ENCODE measurements at regions not wholly inside any gene's neighbourhood (a gene's known extent, or its start where the extent isn't known, plus 50 kb on each side); places are given as distances from the start of the nearest gene placed in this dataset.

DNA sequence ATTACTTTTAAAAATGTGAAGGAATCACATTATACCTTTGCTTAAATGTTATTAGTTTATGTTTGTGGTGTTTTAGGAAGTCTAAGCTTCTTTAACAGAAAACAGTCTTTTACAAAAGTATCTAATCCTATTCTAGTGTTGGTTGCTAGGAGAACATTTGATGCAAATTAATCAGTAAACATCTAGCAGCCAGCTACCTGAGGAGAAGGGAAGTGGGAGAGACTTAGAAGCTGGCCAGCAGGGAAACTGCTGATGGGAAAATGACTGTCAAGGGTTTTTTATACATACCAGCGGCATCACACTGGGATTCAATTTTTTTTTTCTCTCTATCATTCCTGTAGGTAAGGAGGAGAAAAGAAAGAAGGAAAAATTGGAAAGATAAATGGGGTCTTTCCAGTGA, 686.0 kb upstream of the MMS22L start:
- TF ChIP-seq, protein P1, sequence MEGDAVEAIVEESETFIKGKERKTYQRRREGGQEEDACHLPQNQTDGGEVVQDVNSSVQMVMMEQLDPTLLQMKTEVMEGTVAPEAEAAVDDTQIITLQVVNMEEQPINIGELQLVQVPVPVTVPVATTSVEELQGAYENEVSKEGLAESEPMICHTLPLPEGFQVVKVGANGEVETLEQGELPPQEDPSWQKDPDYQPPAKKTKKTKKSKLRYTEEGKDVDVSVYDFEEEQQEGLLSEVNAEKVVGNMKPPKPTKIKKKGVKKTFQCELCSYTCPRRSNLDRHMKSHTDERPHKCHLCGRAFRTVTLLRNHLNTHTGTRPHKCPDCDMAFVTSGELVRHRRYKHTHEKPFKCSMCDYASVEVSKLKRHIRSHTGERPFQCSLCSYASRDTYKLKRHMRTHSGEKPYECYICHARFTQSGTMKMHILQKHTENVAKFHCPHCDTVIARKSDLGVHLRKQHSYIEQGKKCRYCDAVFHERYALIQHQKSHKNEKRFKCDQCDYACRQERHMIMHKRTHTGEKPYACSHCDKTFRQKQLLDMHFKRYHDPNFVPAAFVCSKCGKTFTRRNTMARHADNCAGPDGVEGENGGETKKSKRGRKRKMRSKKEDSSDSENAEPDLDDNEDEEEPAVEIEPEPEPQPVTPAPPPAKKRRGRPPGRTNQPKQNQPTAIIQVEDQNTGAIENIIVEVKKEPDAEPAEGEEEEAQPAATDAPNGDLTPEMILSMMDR (IDR thresholded peaks at IDR 0.05): no peak
- no peak for TF ChIP-seq EP300 (IDR thresholded peaks at IDR 0.05)
- TF ChIP-seq POLR2A (IDR thresholded peaks at IDR 0.05): no peak

Measured in gastroesophageal sphincter (tissue), 3 donors.